Naive thymus-derived CD4-positive, alpha-beta T cell (primary cell): ENCODE measurements at regions not wholly inside any gene's neighbourhood (a gene's known extent, or its start where the extent isn't known, plus 50 kb on each side); places are given as distances from the start of the nearest gene placed in this dataset.

Source experiments
- ATAC-seq: fragments of 150-1000 bp; cut with Tn5 transposase; 2 replicates; pipeline ENCODE4 v1.10.0; 2021; ENCODE audit warnings: mild to moderate bottlenecking, moderate library complexity
- CTCF ChIA-PET: fragments of 350-600 bp; sonication (Branson Sonifier 250); formaldehyde crosslinking; loops from one replicate; lab custom pipeline; 2021; ENCODE audit warnings: antibody characterized with exemption; lab: Charles Lee
- POLR2A ChIA-PET: fragments of 350-600 bp; sonication (Branson Sonifier 250); formaldehyde crosslinking; loops from one replicate; lab custom pipeline; 2021; ENCODE audit warnings: antibody characterized with exemption, inconsistent platforms; lab: Charles Lee
- DNase-seq, 9 donors: peaks; one replicate each; pipeline versions ENCODE4 v3.0.0 to v3.0.0-alpha.2; 2020 to 2022; ENCODE audit warnings: mixed read lengths in 1 of 9
- H3K27ac ChIP-seq: one replicate; pipeline ENCODE4 v1.7.0; 2013; ENCODE audit warnings: mild to moderate bottlenecking, low read depth, low read length, moderate library complexity
- H3K27me3 ChIP-seq, 2 donors: one replicate each; pipeline ENCODE4 v1.7.0; 2013; ENCODE audit warnings: low read length in 2 of 2, mild to moderate bottlenecking in 2 of 2, moderate library complexity in 2 of 2; ENCODE audit not compliant: control insufficient read depth in 2 of 2, insufficient read depth in 2 of 2
- H3K36me3 ChIP-seq, 3 experiments: 1 replicate in 2 of 3; 2 replicates in 1 of 3; pipeline ENCODE4 v1.7.0; 2013; ENCODE audit warnings: low read length in 3 of 3, mild to moderate bottlenecking in 3 of 3, moderate library complexity in 1 of 3; ENCODE audit not compliant: insufficient read depth in 3 of 3, control insufficient read depth in 2 of 3
- H3K4me1 ChIP-seq, 2 donors: one replicate each; pipeline ENCODE4 v1.7.0; 2013; ENCODE audit warnings: low read length in 2 of 2, mild to moderate bottlenecking in 2 of 2, moderate library complexity in 1 of 2; ENCODE audit not compliant: control insufficient read depth in 2 of 2, insufficient read depth in 2 of 2
- H3K4me3 ChIP-seq: 2 replicates; pipeline ENCODE4 v1.7.0; 2013; ENCODE audit warnings: mild to moderate bottlenecking, low read length
- H3K9me3 ChIP-seq, 3 experiments: 1 replicate in 2 of 3; 2 replicates in 1 of 3; pipeline ENCODE4 v1.7.0; 2013; ENCODE audit warnings: low read length in 3 of 3; ENCODE audit not compliant: control insufficient read depth in 2 of 3
- H3K27ac Mint-ChIP-seq, 9 donors: one replicate each; pipeline ENCODE4 v1.8.0; 2020 to 2022; ENCODE audit warnings: mixed read lengths in 9 of 9, mild to moderate bottlenecking in 8 of 9, moderate library complexity in 5 of 9, inconsistent platforms in 2 of 9
- H3K27me3 Mint-ChIP-seq, 5 donors: one replicate each; pipeline ENCODE4 v1.8.0; 2021 to 2022; ENCODE audit warnings: mixed read lengths in 5 of 5, mild to moderate bottlenecking in 1 of 5
- H3K36me3 Mint-ChIP-seq, 5 donors: one replicate each; pipeline ENCODE4 v1.8.0; 2020 to 2022; ENCODE audit warnings: mixed read lengths in 5 of 5, mild to moderate bottlenecking in 3 of 5, inconsistent platforms in 1 of 5
- H3K4me1 Mint-ChIP-seq, 7 donors: one replicate each; pipeline ENCODE4 v1.8.0; 2020 to 2022; ENCODE audit warnings: mixed read lengths in 7 of 7, mild to moderate bottlenecking in 3 of 7, inconsistent platforms in 1 of 7
- H3K4me3 Mint-ChIP-seq, 10 donors: one replicate each; pipeline ENCODE4 v1.8.0; 2020 to 2022; ENCODE audit warnings: mild to moderate bottlenecking in 10 of 10, mixed read lengths in 10 of 10, moderate library complexity in 6 of 10, inconsistent platforms in 2 of 10
- H3K9me3 Mint-ChIP-seq, 11 donors: one replicate each; pipeline ENCODE4 v1.8.0; 2020 to 2022; ENCODE audit warnings: mixed read lengths in 11 of 11, mild to moderate bottlenecking in 4 of 11, inconsistent platforms in 1 of 11, moderate library complexity in 1 of 11
- intact Hi-C, 2 donors: fragments of 100-400 bp; cut with micrococcal nuclease; formaldehyde crosslinking; loops; one replicate each; pipeline ENCODE4 v1.15.1; 2023

DNA sequence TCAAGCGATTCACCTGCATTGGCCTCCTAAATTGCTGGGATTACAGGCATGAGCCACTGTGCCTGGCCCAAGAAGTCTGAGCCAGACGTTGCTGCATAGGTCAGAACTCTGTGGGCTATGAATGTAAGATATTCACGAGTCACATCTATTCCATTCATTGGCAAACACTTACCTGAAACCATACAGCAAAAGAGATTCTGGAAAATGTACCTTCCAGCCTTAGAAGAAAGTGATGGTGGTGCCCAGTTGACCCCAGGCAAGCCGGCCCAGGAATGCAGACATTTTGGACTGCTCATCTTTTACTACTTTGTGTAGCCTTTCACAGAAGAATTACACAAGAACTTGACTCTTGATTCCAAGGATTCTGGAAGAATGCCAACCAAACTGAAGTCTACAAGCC, 135.6 kb upstream of the N4BP1 start:
- ChIA-PET POLR2A (no interaction called here), CTCF (no interaction called here)
- Histone ChIP-seq H3K4me3 (no peak overlapping the region), H3K9me3 (no peaks in the 10 kb centered on the region), H3K36me3 (no peaks in the 10 kb centered on the region), H3K4me1 (no peaks in the 10 kb centered on the region), H3K27me3 (no peaks in the 10 kb centered on the region), H3K27ac (no peak overlapping the region)
- Mint-ChIP-seq H3K36me3 (peaks cover 0 to 7% (median 0%) of the 10 kb centered on the region in 5 donors), H3K4me3 (no peak overlapping the region), H3K27ac (no peak overlapping the region), H3K27me3 (peaks cover 0 to 14% (median 0%) of the 10 kb centered on the region in 5 donors), H3K9me3 (peaks cover 1 to 27% (median 14%) of the 10 kb centered on the region in 11 donors), H3K4me1 (no peaks in the 10 kb centered on the region)
- intact Hi-C loops, result no loop called here
- ATAC-seq (no peak), DNase-seq (no peak)

DNA sequence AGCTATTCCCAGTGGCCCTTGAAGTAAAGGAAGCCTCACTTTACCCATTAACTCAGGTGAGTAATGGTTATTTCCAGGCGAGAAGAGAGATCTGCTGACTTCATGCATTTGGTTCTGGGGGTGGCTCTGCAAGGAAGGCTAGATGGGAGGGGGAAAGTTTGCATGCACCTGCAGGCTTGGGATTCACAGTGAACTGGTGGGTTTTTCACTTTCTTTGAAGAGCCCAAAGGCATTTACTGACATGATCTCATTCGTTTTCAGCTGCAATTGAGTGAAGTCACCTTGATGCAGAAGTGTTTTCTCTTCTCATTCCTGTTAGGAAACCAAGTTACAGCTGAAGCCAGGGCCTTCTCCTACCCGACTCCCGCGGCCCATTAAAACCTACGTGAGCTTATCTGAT, 131.0 kb upstream of the N4BP1 start:
- Histone ChIP-seq H3K4me3 (no peak overlapping the region), H3K27me3 (no peaks in the 10 kb centered on the region), H3K9me3 (no peaks in the 10 kb centered on the region), H3K4me1 (no peaks in the 10 kb centered on the region), H3K27ac (no peak overlapping the region), H3K36me3 (no peaks in the 10 kb centered on the region)
- Mint-ChIP-seq H3K36me3 (peaks cover 0 to 9% (median 0%) of the 10 kb centered on the region in 5 donors), H3K9me3 (peaks cover 0 to 8% (median 5%) of the 10 kb centered on the region in 11 donors), H3K4me1 (peaks cover 0 to 1% (median 0%) of the 10 kb centered on the region in 7 donors), H3K27ac (no peak overlapping the region), H3K4me3 (no peak overlapping the region), H3K27me3 (peaks cover 0 to 8% (median 0%) of the 10 kb centered on the region in 5 donors)
- no peak for ATAC-seq
- DNase-seq, result no peak
- intact Hi-C loops, result no loop called here
- ChIA-PET CTCF (no interaction called here), POLR2A (no interaction called here)

DNA sequence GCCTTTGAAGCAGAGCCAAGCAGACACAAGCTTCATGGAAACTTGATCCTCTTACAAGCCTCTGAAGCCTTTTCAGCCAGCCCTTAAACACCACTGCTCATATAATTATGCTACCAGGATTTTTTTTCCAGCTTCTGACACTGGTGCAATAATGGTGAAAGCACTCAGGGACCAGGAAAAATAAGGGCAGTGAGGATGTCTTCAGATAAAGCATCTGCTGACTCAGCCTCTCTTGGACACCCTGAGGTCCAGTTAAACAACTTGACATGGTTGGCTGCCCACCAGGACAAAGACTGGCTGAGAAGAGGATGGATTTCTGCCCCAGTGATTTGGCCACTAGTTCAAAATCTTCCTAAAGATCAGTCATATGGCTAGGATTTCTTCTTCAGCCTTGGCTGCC, 124.2 kb upstream of the N4BP1 start:
- Mint-ChIP-seq H3K4me1 (peaks cover 0 to 1% (median 0%) of the 10 kb centered on the region in 7 donors), H3K27ac (no peak overlapping the region), H3K27me3 (peaks cover 0 to 5% (median 0%) of the 10 kb centered on the region in 5 donors), H3K9me3 (peaks cover 0 to 4% (median under 1%) of the 10 kb centered on the region in 11 donors), H3K36me3 (no peaks in the 10 kb centered on the region), H3K4me3 (no peak overlapping the region)
- intact Hi-C loops, result no loop called here
- ChIA-PET POLR2A (no interaction called here), CTCF (no interaction called here)
- no peaks in the 10 kb centered on the region for H3K4me1 ChIP-seq
- H3K4me3 ChIP-seq, result no peak overlapping the region
- no peaks in the 10 kb centered on the region for H3K27me3 ChIP-seq
- DNase-seq (no peak), ATAC-seq (no peak)
- no peak overlapping the region for H3K27ac ChIP-seq
- no peaks in the 10 kb centered on the region for H3K36me3 ChIP-seq
- no peaks in the 10 kb centered on the region for H3K9me3 ChIP-seq

DNA sequence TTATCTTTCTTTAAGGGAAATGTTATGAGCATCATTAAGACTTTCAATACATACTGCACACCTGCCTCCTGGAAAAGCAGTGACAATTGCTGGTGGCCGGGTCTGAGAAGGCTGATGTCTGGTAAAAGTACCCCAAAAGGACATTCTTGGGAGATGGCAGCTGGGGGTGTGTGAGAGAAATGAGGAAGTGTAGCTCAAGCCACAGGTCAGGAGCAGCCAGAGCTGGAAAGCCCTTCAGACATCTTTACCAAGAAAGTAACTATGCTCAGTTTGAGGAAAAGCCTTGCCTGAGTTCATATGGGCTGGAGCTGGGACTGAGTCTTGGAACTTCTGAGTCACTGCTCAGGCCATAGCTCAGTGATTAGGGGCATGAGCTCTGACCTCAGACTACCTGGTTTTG, 94.7 kb upstream of the N4BP1 start:
- DNase-seq (no peak), ATAC-seq (no peak)
- Mint-ChIP-seq H3K4me1 (no peaks in the 10 kb centered on the region), H3K4me3 (no peak overlapping the region), H3K27me3 (peaks cover 5 to 18% (median 8%) of the 10 kb centered on the region in 5 donors), H3K36me3 (peaks cover 0 to 6% (median 0%) of the 10 kb centered on the region in 5 donors), H3K27ac (no peak overlapping the region), H3K9me3 (peaks cover 0 to 15% (median 5%) of the 10 kb centered on the region in 11 donors)
- no peak overlapping the region for H3K27ac ChIP-seq
- intact Hi-C loops, result no loop called here
- H3K9me3 ChIP-seq, result no peaks in the 10 kb centered on the region
- ChIA-PET CTCF (no interaction called here), POLR2A (no interaction called here)
- H3K36me3 ChIP-seq, result no peaks in the 10 kb centered on the region
- peaks cover 0 to 4% of the 10 kb centered on the region in 2 donors for H3K27me3 ChIP-seq
- H3K4me3 ChIP-seq, result no peak overlapping the region
- no peaks in the 10 kb centered on the region for H3K4me1 ChIP-seq

DNA sequence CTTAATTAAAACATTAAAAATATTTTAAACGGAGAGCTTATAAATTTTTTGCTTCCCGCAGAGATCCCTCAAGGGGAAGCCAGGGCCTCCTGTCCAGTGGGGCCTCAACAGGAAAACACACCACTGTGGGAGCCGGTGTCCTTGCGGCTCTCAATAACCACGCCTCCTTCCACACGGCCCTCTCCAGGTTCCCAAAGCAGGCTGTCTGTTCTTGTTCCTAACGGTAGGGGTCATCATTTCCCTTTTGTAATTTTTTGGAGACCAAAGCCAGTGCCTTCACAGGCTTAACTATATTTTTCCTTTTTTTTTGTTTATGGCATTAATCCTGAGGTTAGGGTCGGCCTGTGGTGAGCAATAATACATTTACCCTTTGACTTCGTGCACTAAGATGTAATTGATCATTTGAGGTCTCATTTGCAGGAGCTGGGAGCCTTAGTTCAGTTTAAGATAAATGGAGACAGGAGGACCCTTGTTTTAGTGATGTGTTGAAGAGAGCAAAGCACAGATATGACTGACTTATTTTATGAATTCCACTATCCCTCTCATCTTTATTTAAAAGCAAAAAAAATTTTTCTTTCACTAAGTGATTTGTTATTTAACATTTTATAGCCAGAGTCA, 77.5 kb upstream of the N4BP1 start:
- peak in 5 of 9 donors; percentile 0 to 25 (median 15) for DNase-seq
- ChIA-PET POLR2A (no interaction called here), CTCF (no interaction called here)
- H3K36me3 ChIP-seq, result no peaks in the 10 kb centered on the region
- H3K27me3 ChIP-seq, result no peaks in the 10 kb centered on the region
- no peaks in the 10 kb centered on the region for H3K36me3 Mint-ChIP-seq
- no peaks in the 10 kb centered on the region for H3K9me3 ChIP-seq
- no peak overlapping the region for H3K27ac ChIP-seq
- peaks cover 0 to 1% (median 0%) of the 10 kb centered on the region in 11 donors for H3K9me3 Mint-ChIP-seq
- peak; percentile 49 for ATAC-seq
- no peak overlapping the region for H3K4me3 Mint-ChIP-seq
- peaks cover 5 to 15% (median 9%) of the 10 kb centered on the region in 7 donors for H3K4me1 Mint-ChIP-seq
- intact Hi-C loops, result loop anchor here in 1 of 2 donors (1.0 kb wide), 1 partner anchor 663 kb away; no protein-coding TSS in a partner anchor
- no peaks in the 10 kb centered on the region for H3K4me1 ChIP-seq
- H3K27me3 Mint-ChIP-seq, result peaks cover 8 to 30% (median 27%) of the 10 kb centered on the region in 5 donors
- no peak overlapping the region for H3K27ac Mint-ChIP-seq
- no peak overlapping the region for H3K4me3 ChIP-seq

DNA sequence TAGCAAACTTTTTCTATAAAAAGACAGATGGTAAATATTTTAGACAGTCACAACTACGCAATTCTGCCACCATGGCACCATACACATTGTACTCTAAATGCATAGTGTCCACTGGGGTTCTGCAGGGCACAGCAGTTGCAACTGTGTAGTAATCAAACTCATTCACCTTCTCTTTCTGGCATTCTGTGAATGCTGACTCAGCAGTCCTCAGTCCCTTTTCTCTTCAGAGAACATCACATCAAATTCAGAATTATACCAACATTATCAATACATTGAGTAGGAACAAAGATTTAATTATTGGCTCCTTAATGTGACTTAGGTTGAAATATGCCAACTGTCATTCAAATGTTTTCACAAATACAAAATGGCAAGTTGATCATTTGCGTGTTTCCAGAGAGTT, 74.2 kb upstream of the N4BP1 start:
- Histone ChIP-seq H3K27me3 (no peaks in the 10 kb centered on the region), H3K36me3 (no peaks in the 10 kb centered on the region), H3K4me1 (no peaks in the 10 kb centered on the region), H3K4me3 (no peak overlapping the region), H3K27ac (no peak overlapping the region), H3K9me3 (no peaks in the 10 kb centered on the region)
- Mint-ChIP-seq H3K27me3 (peaks cover 0 to 27% (median 14%) of the 10 kb centered on the region in 5 donors), H3K4me1 (peaks cover 5 to 15% (median 9%) of the 10 kb centered on the region in 7 donors), H3K4me3 (no peak overlapping the region), H3K9me3 (peaks cover 0 to 7% (median 0%) of the 10 kb centered on the region in 11 donors), H3K27ac (no peak overlapping the region), H3K36me3 (no peaks in the 10 kb centered on the region)
- DNase-seq (no peak), ATAC-seq (no peak)
- intact Hi-C loops, result no loop called here
- ChIA-PET POLR2A (no interaction called here), CTCF (no interaction called here)

DNA sequence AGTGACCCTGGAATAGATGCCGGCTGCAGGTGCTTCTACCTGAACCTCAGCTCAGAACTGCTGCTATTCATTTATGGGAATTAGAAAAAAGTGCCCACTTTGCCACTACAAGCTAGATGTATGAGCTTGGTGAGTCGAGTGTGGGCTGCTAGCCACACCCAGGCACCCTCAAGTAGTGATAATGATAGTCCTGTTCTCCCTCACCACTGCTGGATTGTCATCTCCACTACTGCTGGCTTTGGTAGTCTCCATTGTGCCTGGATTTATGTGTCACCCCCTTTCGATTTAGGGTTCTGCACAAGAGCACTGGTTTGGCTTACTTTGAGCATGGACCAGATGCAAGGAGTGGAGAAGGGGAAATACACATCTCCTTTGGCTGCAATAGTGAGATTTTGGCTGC, 73.0 kb upstream of the N4BP1 start:
- Mint-ChIP-seq H3K9me3 (peaks cover 0 to 7% (median 0%) of the 10 kb centered on the region in 11 donors), H3K27ac (no peak overlapping the region), H3K4me1 (peaks cover 5 to 15% (median 9%) of the 10 kb centered on the region in 7 donors), H3K4me3 (no peak overlapping the region), H3K36me3 (no peaks in the 10 kb centered on the region), H3K27me3 (peaks cover 0 to 22% (median 17%) of the 10 kb centered on the region in 5 donors)
- CTCF ChIA-PET, result no interaction called here
- Histone ChIP-seq H3K9me3 (no peaks in the 10 kb centered on the region), H3K4me1 (no peaks in the 10 kb centered on the region), H3K4me3 (no peak overlapping the region), H3K27me3 (no peaks in the 10 kb centered on the region), H3K27ac (no peak overlapping the region), H3K36me3 (no peaks in the 10 kb centered on the region)
- DNase-seq (no peak), ATAC-seq (no peak)
- intact Hi-C loops, result no loop called here
- POLR2A ChIA-PET, result no interaction called here
